ENCODE measurements at regions not wholly inside any gene's neighbourhood (a gene's known extent, or its start where the extent isn't known, plus 50 kb on each side); places are given as distances from the start of the nearest gene placed in this dataset.
A peak's percentile ranks its signal among the peaks of the same experiment; 100 is the strongest.

GRCh38 chr16:85534536-85535351 is 78.4 kb upstream of the GSE1 start:
- WGBS, 2 donors: 65 to 77% methylated on average over 26 to 34 of the region's 34 CpGs
- H3K36me3 ChIP-seq (replicated peaks in 1 of 2; ENCODE audit: insufficient read depth in 1 of 2, low read depth in 2 of 2): no peaks in the 10 kb centered on the region
- TF ChIP-seq CTCF (IDR thresholded peaks at IDR 0.05): no peak
- TF ChIP-seq POLR2A (IDR thresholded peaks at IDR 0.05): no peak
- peak; percentile 24 for ATAC-seq
- intact Hi-C loops (cut with DNase I): no loop called here
- no peaks in the 10 kb centered on the region for H3K9me3 ChIP-seq
- peak overlapping the region; percentile 33 to 72 (median 58) for H3K27ac ChIP-seq
- H3K27me3 ChIP-seq: no peaks in the 10 kb centered on the region
- H3K4me1 ChIP-seq: peaks cover 26% of the 10 kb centered on the region
- DNase-seq: no peak
- no peak overlapping the region for H3K4me3 ChIP-seq

- H3K27ac ChIP-seq: peak overlapping the region; percentile 33 to 72 (median 58)
Observed at GRCh38 chr16:85535352-85536072, 77.6 kb upstream of the GSE1 start.

GRCh38 chr16:85536073-85536410 is 77.1 kb upstream of the GSE1 start:
- DNase-seq (peak; percentile 51 to 73 (median 69)), ATAC-seq (peak; percentile 51)
- Histone ChIP-seq H3K27me3 (no peaks in the 10 kb centered on the region), H3K4me3 (no peak overlapping the region), H3K4me1 (peaks cover 26% of the 10 kb centered on the region), H3K9me3 (no peaks in the 10 kb centered on the region), H3K36me3 (replicated peaks in 1 of 2; ENCODE audit: insufficient read depth in 1 of 2, low read depth in 2 of 2) (no peaks in the 10 kb centered on the region), H3K27ac (peak overlapping the region; percentile 33 to 72 (median 58))
- TF ChIP-seq POLR2A (IDR thresholded peaks at IDR 0.05): no peak
- TF ChIP-seq CTCF (IDR thresholded peaks at IDR 0.05): no peak
- WGBS, 2 donors: 5 to 13% methylated on average over 4 to 6 of the region's 6 CpGs
- intact Hi-C loops (cut with DNase I): no loop called here

More at GRCh38 chr16:85535352-85536072, 77.6 kb upstream of the GSE1 start:
- intact Hi-C loops (cut with DNase I): no loop called here
- H3K27me3 ChIP-seq: no peaks in the 10 kb centered on the region
- DNase-seq: peak; percentile 56 to 79 (median 68)
- no peaks in the 10 kb centered on the region for H3K9me3 ChIP-seq
- H3K4me3 ChIP-seq: no peak overlapping the region
- peaks cover 26% of the 10 kb centered on the region for H3K4me1 ChIP-seq
- peak; percentile 72 for ATAC-seq
- H3K36me3 ChIP-seq (replicated peaks in 1 of 2; ENCODE audit: insufficient read depth in 1 of 2, low read depth in 2 of 2): no peaks in the 10 kb centered on the region
- WGBS, 2 donors: 24 to 38% methylated on average over 10 to 14 of the region's 14 CpGs
- TF ChIP-seq CTCF (IDR thresholded peaks at IDR 0.05) (no peak), POLR2A (IDR thresholded peaks at IDR 0.05) (peak in 1 of 3 donors; percentile 12)

GRCh38 chr16:85536411-85537330 is 76.5 kb upstream of the GSE1 start:
- H3K27me3 ChIP-seq: no peaks in the 10 kb centered on the region
- intact Hi-C loops (cut with DNase I): no loop called here
- H3K9me3 ChIP-seq: no peaks in the 10 kb centered on the region
- 66 to 78% methylated on average over 18 to 30 of the region's 30 CpGs for WGBS, 2 donors
- no peak overlapping the region for H3K4me3 ChIP-seq
- TF ChIP-seq CTCF (IDR thresholded peaks at IDR 0.05) (no peak), POLR2A (IDR thresholded peaks at IDR 0.05) (peak in 1 of 3 donors; percentile 10)
- ATAC-seq (peak; percentile 10), DNase-seq (peak in 2 of 4 donors; percentile 45 to 53)
- H3K27ac ChIP-seq: peak overlapping the region; percentile 33 to 72 (median 58)
- no peaks in the 10 kb centered on the region for H3K36me3 ChIP-seq (replicated peaks in 1 of 2; ENCODE audit: insufficient read depth in 1 of 2, low read depth in 2 of 2)
- H3K4me1 ChIP-seq: peaks cover 26% of the 10 kb centered on the region

Data from body of pancreas (tissue), 4 donors.